ENCODE measurements at regions not wholly inside any gene's neighbourhood (a gene's known extent, or its start where the extent isn't known, plus 50 kb on each side); places are given as distances from the start of the nearest gene placed in this dataset.

DNA sequence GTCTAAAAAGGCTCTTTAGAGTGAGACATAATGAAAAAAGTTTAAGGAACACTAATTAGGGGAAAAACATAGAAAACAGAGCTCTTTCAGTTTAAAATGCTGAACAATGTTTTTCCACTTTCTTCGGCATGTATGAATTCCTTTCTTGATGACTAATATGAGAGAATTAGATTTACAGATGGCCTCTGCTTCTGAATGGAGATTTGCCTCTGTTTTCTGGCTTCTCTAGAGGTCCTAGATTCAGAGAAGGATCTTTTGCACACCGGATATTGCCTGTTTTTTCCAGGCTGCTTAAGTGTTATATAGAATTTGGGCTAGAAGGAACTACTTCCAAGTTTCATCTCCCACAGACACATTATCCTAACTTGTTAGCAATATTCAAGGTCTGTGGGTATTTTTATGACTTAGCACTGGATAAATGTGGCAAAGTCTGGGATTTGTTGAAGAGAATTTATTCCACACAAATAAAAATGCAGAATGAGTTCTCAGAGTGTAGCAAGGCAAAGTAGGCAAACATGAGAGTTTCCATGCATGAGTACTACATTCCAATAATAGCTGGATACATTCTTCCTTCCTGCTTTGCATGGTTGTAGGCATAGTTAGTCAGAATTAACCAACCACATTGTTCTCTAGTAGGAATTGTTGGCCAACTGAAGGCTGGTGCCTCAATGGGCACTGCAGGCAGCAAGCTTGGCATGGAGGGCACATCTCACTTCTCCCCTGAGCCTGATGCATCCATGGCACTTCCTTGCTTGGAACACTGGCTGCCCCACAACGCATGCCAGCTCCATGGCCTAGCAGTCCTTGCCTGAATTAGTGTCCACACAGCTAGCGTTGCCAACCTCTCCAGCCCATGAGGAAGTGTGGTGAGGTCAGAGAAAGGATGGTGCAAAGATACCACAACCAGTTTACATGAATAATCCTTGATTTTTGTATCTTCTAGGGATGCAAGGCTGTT is 224.2 kb downstream of the CLIC5 start:
- DNase-seq: no peak

DNA sequence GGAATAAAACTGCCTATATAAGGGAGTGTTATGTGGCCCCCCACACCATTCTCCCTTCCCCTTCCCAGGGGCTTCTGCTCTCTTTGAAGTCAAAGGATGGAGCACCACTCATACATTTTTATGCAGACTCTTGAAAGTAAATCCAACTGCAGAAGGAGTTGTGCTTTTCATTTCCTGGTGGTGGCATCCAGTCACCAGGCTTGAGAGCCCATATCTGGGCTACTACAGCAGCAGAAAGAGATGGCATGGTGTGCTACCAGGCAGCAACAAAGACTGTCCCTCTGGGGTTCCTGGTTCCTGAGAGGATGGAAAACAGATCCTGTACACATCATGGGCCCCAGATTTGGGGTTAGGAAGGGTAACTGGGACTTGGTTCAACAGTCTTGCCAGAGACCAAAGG is 226.4 kb downstream of the CLIC5 start:
- DNase-seq: no peak

DNA sequence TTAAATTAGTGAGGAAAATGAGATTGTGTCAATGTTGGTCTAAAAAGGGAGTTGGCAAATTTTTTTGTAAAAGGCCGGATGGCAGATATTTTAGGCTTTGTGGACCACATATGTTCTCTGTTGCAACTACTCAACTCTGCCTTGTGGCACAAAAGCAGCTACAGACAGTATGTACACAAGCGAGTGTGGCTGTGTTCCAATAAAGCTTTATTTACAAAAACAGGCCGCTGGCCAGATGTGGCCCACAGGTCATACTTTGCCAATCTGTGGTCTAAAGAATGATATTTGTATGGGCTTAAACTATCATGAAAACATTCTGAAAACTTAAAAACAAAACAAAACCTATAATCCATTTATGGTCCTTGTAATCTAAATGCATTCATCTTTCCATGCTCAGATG is 228.3 kb downstream of the CLIC5 start:
- DNase-seq: no peak

DNA sequence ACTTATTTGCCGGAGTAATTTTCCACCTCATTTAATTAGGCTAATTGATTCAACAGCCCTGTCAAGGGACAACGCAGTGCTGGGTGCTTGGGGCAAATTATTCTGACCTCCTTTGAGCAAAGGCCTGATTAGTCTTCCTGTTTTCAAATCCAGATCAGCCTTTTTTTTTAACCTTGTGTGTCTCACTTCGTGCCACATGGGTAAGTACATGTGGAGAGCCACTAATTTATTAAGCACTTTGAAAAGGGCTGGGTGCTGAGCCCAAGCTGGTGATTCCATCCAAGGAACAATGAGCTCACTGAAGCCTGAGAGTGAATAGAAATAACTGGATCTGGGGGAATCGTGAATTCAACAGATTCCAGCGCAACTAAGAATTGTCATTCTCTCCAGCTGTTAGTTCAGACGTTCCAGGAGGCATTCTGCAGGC is 229.3 kb downstream of the CLIC5 start:
- DNase-seq: no peak

DNA sequence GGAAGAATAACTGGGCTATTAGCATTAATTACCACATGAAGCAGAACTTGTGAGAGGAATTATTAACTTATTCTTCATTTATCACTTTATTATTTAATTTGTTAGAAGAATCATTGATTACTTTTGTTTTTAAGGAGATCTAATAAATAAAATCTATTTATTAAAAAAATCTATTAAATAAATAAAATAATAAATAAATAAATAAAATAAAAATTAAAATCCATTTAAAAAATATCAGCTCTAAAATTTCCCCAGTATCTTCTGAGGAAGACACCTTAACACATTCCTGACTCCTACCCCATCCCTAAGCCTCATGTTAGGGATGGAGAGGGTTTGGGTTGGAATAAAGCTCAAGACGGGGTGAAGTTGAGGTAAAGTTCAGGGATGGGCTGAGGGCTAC is 231.4 kb downstream of the CLIC5 start:
- DNase-seq: no peak

DNA sequence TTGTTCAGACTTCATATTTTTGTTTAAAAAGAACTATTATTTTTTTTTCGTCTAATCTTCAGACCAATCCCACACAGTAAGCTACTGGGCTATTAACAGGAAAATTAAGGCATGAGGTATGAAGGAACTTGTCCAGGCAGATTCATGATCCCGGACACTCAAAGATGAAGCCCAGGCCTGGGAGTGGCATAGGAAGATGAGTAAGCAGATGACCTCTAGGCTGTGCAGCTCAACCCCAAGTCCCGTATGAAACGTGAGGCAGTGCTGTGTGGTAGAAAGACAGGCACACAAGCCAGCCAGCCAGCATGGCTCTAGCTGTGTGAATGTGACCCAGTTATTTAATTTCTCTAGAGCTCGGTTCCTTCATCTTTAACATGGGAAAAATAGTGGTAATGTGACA is 231.9 kb downstream of the CLIC5 start:
- DNase-seq: no peak

DNA sequence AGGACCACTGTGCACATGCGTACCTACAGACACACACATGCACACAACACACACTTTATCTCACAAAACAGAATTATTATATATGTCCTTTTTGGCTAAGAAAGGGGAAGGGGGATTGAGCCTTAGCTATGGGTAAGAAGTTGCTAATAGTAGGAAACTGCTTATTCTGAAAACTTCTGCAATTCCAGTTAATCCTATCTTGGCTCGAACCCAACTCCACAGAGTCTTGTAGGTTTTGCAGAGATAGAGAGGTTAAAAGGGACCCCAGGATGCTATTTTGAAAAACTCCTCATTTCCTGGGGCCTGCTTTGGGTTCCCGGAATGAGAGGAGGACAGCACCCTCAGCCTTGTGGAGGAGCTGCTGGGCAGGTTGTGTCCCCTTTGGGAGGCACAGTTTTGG is 233.8 kb downstream of the CLIC5 start:
- DNase-seq: no peak

DNA sequence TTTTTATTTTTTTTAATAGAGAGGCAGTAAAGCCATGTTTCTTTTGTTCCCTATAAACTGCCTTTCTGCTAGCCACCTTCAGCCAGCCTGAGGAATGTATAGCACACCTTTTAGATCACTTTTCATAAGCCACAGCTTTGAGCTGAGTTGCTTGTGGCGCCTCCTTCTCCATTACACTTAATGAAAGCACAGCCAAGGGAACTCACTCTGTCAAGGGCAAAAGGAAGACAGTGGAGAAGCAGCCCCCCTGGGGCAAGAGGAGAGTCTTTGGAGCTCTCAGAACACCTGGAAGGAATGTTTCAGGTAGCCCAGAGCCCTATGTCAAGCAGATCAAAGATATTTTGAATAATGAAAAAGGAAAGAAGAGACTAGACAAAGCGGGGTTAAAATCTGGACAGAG is 235.1 kb downstream of the CLIC5 start:
- no peak for DNase-seq

DNA sequence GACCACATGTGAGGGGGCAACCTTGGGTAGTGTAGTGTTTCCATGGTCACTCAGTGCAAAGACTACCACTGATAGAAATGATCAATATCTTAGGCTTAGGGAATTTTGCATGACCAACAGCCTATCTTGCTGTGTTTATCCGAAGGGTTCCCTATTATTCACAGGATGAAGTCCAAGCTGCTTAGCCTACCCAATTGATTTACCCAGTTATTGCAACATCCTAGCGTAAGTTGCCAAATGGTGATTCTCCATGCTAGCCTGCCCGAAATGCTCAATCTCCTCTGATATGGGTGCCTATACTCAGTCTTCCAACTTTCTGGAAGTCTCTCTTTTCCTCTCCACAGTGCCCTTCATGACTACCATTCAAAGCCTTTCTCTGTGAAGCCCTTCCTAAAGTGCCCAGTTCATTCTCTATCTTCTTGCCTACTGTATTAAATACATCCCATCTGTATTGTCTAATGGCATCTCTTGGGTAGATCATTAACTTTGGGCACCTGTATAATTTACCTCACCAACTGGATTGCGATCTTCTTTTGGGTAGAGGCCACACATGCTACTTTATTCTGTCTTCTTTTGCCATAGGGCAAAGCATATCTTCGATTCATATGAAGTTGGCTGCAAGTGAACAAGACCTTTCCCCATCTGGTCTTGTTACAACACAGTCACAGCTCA is 240.5 kb downstream of the CLIC5 start:
- no peak for DNase-seq

DNA sequence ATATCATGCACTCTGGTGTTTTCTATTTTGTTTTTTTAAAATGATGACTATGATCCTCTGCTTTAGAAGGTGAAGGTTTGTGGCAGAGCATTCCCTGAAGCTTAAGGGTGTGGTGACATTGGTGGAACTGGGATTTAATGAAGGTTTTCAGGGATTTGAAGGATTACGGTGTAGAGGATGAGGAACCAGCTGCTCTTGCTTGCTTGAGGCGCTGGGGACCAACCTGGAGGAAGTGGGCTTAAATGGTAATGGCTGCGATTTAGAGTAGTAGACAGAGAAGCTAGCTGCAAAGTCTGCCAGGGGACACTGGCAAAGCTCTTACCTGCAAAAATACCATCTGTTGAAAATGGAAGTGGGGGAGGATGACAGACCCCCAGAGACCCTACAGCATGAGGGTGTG is 241.8 kb downstream of the CLIC5 start:
- no peak for DNase-seq

DNA sequence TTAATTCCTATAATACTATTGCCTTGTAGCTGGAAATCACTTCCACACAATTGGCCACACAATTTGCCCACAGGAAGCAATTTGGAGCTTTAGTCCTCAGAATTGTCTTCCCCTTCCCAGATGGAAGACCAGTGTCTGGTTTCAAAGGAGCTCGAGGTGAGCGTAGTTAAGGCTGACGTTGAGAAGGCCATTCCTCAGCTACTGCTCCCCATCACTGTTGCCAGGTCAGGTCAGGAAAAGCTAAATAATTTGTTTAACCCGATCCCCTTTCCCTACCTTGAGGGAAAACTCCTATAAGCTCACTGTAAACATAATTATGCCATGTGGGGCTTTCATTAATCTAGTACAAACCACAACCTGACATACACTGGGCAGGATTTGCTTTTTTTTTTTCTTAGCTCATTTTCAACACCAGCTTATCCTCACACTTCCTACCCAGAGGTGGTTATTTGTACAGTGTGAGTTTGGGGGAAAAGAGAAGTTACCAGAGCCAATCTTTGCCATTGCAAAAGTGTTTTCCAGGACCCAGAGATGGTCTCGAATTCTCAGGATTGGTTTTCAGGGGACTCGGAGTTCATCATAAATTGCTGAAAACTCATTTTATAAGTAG is 242.7 kb downstream of the CLIC5 start:
- no peak for DNase-seq

DNA sequence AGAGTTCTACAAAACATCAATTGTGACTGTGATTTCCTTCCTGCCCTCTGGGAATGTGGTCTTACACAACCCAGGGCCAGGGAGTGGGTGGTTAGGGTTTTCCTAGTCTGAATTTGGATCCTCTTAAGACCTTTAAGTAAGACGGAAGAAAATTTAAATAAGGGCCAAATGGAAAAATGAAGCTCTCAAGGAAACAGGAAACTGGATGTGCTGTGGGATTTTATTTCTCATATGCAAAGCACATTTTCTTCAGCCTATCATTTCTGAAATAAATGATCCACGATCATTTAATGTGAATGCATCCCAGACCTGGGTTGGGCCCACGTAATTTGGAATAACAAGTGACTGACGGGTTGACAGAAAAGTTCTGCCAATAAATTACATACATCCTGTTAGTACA is 243.6 kb downstream of the CLIC5 start:
- no peak for DNase-seq

DNA sequence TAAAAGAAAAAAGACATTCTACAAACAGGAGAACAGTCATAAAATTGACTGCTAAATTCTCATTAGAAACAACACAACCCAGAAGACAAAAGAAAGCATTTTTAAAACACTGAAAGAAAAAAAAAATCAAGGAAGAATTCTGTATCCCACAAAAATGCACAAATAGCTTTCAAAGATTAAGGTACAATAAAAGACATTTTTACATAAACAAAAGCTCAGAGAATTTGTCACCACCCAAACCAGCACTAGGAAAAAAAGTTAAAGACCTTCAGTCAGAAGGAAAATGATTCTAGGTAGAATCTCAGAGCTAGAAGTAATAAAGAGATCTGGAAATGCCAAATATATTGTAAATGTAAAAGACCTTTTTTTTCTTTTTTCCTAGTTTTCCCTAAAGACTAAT is 252.4 kb downstream of the CLIC5 start:
- no peak for DNase-seq

DNA sequence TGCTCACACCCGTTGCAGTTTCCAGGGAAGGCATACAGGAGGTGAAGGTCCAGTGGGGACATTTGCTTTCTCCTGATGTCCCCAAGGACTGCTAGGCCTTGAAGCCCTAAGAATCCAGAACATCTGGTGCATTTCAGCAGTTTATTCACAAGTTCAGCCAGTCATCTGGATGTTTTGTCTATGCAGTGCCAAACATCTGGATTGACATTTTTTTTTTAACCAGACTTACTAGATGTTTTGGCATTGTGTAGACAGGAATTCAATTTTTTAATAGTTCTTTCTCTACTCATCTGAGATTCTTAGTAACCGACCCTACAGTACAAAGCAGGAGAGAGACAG is 256.2 kb downstream of the CLIC5 start:
- DNase-seq: no peak

DNA sequence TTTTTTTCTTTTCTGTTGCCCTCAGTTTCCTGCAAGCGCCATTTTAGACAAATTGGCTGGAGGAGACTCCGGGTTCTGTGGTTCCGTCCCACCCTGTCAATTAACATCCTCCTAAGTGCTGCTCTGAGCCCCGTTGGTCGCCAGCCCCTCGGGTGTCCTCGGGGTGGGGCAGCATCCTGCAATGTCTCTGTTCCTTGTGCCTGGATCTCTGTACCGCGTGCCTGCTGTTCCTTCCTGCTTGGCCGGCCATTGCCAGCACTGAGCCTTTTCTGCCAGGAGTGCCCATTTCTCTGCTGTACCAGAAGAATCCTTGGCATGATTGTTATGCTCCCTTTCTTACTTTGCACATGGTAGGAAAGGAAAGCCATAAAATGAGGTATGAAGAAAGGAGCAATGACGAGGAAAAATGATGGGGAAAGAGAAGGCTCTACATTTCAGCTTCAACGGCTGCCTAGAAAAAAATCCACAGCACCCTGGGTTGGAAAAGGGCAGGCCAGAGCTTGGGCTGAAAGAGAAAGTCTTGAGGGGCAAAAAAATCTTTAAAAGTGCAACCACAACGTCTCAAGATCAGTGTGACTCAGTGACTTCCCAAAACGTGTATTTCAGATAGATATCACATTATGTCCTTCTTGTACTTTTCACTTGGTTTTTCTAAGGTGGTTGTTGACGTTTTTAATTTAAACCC is 256.7 kb downstream of the CLIC5 start:
- no peak for DNase-seq

DNA sequence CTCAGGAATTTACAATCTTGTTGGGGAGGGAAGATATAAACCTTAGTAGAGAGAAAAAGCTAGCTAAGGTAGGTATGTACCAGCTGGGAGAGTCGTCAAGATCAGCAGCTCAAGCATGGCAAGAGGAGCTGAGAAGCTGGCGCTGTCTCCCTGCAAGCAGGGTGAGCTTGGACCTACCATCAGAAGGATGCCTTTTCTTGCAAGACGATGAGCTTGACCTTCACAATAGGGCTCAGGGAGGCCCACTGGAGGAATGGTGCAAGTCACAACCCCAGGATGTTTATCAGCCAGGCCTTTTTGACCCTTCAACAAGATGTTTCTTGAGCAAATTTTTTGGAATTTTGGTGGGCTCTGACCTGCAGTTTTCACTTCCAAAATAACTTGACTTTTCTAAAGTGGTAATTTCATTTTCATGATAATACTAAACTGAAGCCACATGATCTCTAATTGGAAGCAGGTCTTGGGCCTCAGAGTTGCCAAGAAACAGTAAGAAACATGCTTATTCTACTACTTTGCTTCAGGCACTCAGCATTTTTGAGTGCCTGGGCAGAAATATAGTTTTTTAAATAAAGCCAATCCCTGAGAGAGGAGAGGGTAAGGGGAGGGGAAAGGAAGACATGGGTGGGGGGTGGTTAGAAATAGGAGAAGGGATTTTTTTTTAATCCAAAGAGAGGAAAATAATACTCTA is 258.1 kb downstream of the CLIC5 start:
- no peak for DNase-seq

DNA sequence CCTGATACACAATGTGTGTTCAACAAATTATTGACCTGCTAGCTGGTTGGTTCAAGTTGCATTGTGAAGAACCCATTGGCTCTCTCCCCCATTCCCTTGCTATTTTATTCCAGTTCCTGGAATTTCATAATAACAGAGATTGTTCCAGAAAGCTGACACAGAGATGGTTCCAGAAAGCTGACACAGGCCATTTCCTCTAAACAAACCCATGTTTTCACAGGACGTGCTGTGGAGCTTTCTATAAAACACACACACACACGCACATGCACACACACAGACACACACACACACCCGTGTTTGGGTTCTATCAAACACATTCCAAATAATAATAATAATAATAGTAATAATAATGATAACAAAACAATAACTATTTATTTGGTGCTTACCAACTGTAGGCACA is 259.1 kb downstream of the CLIC5 start:
- DNase-seq: no peak

DNA sequence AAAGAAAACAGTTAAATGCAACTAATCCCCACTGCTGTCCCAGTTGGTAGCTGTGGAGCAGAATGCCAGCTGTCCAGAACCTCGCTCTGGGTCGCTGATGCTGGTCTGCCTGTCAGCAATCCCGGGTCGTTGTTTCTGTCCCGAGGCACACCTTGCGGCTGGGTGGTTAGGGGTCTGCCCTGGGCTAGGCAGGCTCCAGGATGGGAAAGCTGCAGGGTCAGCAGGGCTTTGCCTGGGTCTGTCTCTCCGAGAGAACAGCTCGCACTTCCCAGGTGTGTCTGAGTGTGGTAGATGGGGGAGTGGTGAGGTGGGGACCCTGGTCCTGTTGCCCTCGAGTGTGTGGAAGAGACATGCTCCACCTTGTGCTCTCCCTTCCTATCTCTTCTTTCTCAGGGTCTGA is 261.2 kb downstream of the CLIC5 start:
- DNase-seq: no peak

DNA sequence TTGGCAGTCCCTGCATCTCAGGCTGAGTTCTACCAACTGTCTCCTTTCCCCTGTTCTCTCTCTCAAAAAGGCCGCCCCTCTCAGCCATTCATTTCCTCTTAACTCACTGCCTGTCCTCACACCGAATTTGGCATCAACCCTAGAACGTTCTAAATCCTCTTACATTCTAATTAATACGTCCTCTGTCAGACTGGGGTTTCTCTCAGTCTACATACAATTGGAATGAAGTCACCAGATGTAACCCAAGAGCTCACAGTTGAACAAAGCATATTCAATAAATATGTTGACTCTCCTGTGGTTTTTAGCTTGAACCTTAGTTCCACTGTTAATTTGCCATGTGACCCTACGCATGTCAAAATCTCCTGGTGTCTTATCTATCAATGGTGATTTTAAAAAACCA is 269.6 kb downstream of the CLIC5 start:
- DNase-seq: no peak

DNA sequence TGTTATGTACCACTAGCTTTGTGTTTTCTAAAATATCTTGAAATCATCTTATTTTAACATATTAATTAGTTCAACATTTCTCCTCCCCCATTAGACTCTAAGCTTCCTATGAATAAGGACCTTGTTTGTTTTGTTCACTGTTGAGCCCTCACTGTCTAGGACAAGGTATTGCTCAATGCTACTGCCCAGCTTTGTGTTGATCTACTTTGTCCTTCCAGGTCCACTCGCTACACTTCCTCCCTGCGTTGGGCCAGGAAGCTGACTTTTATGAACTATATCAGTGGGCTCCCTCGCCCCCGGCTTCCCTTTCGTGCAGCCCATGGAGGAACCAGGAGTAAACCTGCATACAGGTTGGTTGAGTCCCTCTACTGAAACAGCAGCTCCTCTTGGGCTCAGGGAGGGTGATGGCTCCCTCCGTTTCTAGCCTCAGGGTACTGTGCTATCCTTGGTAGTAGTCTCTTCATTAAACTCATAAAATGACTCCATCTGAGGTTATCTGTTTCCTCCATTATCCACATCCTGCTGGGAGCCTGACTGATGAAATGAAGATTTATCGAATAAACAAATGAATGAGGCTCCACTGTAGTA is 272.5 kb downstream of the CLIC5 start:
- DNase-seq: no peak

DNA sequence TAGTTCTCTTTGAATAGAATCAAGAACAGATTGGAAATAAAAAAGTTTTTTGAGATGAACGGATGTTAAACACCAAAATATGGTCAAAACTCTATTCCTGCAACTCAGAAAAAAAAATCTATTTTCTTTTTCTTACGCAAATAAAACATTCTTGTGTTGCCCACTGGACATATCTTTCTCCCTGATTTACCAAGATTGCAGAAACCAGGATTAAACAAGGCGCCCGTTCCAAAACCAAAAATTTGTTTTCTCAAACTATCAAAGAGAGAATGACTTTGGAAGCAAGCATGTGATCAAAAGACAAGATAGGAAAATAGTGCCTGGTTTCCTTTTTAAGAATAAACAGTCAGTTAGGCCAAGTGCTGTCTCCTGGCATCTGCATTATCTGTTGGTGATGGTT is 273.1 kb downstream of the CLIC5 start:
- DNase-seq: no peak

DNA sequence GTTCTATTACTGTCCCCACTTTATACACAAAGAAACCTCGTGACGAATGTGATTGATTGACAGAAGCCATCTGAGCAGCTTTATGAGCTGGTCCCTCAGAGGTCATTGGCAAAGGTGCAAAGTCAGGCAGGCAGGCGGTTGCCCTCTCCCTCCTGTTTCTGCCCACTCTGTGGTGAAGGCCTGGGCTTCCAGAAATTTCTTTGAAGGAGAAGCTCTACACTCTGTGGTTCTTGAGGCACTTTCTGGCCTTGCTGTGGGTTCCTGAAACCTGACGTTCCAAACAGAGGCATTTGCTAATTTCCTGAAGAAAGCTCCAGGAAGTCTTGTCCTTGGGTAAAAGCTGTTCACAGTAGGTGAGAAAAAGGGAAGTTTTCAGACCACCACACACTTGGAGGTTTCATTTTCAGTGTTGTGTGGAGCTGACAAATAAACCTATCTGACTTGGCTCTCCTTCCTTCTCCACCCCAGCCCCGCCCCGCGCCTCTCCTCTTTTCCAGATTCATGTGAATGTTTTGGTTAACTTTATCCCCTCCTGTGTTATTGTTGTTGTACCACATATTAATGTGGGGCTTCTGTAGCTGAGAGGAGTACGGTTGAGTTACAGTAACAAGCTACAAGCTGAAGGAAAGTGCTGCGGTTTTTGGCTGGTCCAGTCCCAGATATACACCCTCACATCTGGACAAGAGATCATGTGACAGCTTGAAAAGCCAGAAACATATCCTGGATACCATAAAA is 274.1 kb downstream of the CLIC5 start:
- peak; percentile 90 to 93 for DNase-seq
